Left renal pelvis (tissue), 4 donors: ENCODE measurements at regions not wholly inside any gene's neighbourhood (a gene's known extent, or its start where the extent isn't known, plus 50 kb on each side); places are given as distances from the start of the nearest gene placed in this dataset.
"Not testable (repeated sequence)": the region's sequence is repeated elsewhere in the genome, so short reads cannot be mapped to it uniquely, and the experiment has no call there.

Source experiments
- DNase-seq, 4 donors: peaks; one replicate each; pipeline ENCODE4 v3.0.0-alpha.2; 2013; ENCODE audit warnings: low read depth in 4 of 4, low spot score in 3 of 4

GRCh38 chrX:76987381-76987780 is 459.8 kb upstream of the FGF16 start:
- DNase-seq = no peak

GRCh38 chrX:76996641-76997040 is 450.5 kb upstream of the FGF16 start:
- DNase-seq = no peak

- no peak for DNase-seq
Observed at GRCh38 chrX:77003530-77003929, 443.7 kb upstream of the FGF16 start.

DNA sequence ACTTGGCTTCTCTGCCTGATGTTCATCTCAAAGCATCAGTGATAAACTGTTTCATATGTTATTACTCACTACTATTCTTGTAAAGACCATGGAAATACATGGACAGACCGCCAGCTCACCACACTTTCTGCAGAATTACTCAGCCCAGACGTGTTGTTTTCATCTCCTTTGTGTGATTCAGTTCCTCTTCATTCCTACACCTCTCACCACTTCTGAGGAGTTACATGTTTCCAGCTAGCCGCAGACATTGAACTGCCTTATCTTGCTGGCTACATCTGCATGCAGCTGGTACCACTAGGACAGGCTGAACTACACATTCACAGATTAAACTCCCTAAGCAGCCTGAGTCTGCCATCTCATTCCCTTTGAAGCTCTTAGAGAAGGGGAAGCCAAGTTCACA is 443.2 kb upstream of the FGF16 start:
- no peak for DNase-seq

DNA sequence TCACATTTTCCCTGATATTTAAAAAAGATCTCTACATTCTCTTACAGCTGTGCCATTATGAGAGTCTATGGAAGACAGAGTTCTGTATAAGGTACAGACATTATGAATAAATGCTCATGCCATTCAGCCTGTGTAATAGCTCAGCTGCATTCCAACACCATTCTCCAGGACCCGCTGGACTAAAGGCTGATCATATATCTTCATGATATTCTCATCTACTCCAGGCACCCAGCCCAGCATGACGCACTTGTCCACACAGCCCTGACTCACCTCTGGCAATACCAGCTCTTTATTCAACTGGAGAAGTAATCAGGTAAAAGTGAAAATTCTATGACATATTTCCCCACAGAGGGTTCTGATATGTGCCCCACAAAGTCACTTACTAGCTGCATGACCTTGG is 437.5 kb upstream of the FGF16 start:
- DNase-seq = no peak

DNA sequence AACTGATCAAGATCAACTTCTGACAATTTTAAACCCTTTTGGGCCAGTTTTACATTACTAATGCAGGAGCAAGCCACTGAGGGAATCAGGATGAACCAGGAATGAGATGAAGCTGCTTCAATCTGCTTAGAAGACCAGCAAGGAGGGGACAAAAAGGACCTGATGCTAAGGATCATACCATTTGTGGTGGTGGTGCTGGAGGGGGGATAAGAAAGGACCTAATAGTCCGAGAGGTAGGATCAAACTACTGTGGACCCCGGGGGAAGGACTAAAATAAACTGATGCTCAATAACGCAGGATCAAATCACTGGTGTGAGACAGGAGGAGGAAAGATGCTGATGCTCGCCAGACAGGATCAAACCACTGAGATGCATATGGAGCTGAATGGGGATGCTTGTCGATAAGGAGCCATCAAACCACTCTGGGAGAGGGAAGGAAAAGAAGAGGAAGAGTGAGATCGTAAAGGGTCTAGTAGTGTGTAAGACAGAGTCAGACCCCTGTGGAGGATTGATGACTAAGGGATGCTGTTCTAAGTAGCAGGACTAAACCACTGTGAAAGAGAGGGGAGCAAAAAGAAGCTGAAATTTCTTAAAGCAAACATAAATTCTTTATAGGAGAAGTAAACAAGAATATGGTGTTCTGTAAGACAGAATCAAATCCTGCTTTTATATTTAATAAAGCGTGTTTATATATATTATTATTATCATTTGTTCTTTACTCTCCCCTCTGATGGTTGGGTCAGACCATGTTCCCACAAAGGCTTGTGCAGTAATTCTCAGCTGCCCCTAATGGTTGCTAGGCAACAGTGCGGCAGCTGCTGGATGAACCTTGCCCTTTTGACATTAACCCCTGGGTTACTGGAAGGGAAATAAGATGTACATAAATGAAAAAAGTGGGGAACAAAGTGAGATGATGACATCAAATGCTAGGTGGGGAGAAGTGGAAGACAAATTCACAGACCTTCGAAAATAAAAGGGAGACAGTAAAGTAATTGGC is 432.5 kb upstream of the FGF16 start:
- peak; percentile 5 to 32 (median 18) for DNase-seq

DNA sequence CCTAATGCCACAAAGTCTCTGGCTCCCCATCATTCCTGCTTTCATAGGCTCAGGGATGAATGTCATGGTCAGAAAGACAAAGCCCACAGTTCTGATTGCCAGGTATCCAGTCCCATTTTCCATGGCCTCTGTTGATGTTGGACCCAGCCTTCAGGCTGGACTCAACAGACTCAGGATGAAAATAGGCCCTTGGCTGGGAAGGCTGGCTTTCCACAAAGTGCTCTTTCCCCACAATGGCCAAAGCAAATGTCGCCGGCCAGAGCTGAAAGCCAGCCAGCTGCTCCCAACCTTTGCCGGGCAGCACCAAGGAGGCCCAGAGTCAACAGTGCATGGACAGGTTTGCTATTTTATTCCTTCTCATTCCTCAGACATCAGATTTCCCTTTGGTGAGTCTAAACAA is 430.1 kb upstream of the FGF16 start:
- no peak for DNase-seq

DNA sequence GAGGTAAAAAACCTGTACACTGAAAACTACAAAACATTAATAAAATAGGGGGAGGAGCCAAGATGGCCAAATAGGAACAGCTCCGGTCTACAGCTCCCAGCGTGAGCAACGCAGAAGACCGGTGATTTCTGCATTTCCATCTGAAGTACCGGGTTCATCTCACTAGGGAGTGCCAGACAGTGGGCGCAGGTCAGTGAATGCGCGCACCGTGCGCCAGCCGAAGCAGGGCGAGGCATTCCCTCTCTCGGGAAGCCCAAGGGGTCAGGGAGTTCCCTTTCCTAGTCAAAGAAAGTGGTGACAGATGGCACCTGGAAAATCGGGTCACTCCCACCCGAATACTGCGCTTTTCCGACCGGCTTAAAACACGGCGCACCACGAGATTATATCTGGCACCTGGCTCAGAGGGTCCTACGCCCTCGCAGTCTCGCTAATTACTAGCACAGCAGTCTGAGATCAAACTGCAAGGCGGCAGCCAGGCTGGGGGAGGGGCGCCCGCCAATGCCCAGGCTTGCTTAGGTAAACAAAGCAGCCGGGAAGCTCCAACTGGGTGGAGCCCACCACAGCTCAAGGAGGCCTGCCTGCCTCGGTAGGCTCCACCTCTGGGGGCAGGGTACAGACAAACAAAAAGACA is 400.9 kb upstream of the FGF16 start:
- DNase-seq = peak in 1 of 4 donors; percentile 2

- no peak for DNase-seq
Observed at GRCh38 chrX:77060572-77060971, 386.6 kb upstream of the FGF16 start.

- no peak for DNase-seq
Observed at GRCh38 chrX:77061022-77061421, 386.2 kb upstream of the FGF16 start.

GRCh38 chrX:77061545-77061944 is 385.6 kb upstream of the FGF16 start:
- no peak for DNase-seq

- no peak for DNase-seq
Observed at GRCh38 chrX:77065896-77066295, 381.3 kb upstream of the FGF16 start.

GRCh38 chrX:77070202-77070918 is 376.8 kb upstream of the FGF16 start:
- DNase-seq = no peak

DNA sequence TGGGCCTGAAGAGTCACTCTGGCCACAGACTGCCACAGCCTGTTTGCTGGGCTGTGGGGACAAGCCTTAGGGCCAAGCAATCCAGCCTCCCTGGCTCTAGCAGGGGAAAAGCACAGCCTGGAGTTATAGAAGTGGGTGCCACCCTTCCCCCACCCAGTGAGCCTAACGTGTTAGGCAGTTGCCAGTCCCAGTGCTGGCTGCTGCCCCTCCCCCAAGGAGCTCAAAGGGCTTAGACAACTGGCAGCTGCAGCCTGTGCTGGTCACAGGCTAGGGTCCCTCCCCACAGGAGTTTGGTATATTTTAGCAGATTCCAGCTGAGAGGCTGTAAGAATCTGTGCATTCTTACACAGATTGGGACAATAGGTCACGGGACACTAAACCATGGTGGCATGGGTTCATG is 370.3 kb upstream of the FGF16 start:
- DNase-seq = no peak

DNA sequence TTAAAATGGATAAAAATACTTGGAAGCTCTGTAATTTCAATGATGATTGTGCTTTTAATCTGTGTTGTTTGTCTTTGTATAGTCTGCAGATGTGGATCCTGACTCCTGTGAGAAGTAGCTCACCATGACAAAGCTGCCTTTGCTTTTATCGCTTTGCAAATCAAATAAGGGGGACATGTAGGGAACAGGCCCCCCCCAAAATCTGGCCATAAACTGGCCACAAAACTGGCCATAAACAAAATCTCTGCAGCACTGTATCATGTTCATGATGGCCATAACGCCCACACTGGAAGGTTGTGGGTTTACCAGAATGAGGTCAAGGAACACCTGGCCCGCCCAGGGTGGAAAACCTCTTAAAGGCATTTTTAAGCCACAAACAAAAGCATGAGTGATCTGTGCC is 366.0 kb upstream of the FGF16 start:
- not testable (repeated sequence) for DNase-seq

GRCh38 chrX:77085372-77085771 is 361.8 kb upstream of the FGF16 start:
- no peak for DNase-seq

DNA sequence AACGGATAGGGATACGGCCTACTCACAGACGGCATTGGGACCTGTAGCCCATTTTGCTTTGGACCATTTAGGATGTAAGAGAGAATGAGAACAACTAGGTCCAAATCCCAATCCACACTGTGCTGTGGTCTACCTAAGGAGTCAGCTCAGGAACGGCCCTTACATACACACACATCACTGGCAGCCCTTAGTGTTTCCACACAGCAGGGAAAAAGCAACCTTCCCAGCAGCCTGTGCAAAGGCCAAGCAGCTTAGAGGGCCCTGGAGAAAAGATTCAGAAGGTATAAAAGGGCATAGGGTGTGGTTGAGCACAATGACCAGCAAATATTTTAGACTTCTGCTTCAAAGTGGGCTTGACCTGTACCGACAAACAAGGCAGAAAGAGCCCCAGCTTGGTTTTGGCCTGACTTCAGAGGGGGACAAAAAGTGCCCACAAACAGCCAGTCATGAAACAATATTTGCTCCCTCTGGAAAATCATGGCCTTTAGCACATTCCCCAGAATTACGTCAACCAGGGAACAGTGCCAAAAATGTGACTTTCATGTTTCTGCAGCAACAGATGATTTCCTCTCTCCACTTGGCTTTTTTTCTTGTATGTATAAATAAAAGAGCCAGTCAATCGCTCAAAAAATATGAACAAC is 359.5 kb upstream of the FGF16 start:
- peak; percentile 9 to 37 (median 30) for DNase-seq

- DNase-seq = peak in 1 of 4 donors; percentile 2
Observed at GRCh38 chrX:77088233-77088632, 359.0 kb upstream of the FGF16 start.

- DNase-seq = no peak
Observed at GRCh38 chrX:77114501-77114900, 332.7 kb upstream of the FGF16 start.

DNA sequence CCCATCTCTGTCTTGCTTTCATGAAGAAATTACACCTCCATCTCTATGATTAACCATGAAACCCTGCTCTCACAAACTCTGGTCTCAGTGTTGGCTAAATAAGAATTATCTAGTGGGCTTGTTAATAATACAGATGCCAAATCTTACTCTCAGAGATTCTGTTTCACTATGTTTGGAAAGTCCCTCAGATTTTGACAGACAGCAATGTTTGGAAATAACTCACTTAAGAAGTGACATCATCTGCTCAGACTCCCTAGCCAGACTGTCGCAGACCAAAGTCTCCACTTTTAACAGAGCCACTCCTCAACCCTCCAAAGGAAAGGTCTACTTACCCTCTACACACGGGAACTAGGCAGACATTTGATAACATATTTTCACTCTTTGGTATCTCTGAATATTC is 328.5 kb upstream of the FGF16 start:
- DNase-seq = no peak

GRCh38 chrX:77119706-77120105 is 327.5 kb upstream of the FGF16 start:
- DNase-seq = no peak
